ENCODE measurements at regions not wholly inside any gene's neighbourhood (a gene's known extent, or its start where the extent isn't known, plus 50 kb on each side); places are given as distances from the start of the nearest gene placed in this dataset.

DNA sequence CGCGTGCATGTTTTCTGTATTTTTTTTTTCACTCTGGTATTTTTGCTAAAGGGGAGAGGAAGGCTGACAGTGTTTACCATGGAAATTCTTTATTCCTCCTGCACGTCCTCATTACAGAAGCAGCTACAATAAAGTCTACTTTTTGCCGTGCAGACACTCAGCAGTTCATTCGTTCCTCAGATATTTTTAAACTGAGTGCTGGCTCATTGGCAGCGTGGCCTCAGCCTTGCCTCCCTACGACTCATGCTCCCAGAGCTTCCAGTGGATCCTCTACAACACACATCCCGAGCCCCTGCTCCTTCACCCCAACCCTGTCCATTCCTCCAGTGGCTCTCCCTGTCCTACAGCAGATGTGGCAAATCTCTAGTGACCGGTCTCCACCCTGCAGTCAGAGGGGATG lies 239.2 kb upstream of the ZMIZ1 start:
- no peak for DNase-seq (ENCODE audit: low read depth)

DNA sequence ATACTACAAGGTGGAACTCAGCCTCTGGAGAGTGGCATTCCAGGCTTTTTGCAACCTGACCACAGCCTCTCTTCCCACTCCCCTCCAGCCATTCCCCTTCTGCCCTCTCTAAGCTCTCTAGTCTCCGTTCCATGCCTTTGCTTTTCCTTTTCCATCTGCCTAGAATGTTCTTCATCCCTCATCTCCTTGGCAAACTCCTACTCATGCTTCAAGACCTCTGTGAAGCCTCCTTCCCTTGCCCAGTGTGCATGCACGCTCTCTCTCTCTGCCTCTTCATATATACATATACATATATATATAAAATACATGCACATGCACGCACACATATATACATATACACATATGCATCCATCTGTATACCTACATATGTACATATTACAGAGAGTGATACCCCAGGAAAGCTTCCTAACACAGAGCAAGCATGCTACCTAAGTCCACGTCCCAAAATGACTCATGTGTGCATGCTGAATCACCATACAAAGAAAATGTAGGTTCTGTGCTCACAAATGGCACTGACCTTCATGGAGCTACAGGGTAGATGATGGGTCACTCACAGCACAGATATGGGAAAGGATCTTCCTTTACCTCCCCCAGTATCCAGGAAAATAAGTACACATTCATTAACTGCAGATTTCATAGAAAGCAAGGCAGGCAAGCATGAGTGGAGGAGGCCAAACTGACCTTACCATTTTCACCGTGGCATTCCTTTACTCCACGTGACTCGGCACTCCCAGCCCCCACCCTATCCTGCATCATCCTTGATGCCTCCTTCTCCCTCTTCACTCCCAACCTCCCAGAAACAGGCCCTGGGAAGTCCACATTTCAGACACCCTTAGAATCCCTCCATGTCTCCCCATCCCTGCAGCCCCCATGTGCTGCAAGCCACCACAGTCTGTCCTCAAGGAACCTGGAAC lies 238.4 kb upstream of the ZMIZ1 start:
- DNase-seq (ENCODE audit: low read depth) = peak; percentile 53

DNA sequence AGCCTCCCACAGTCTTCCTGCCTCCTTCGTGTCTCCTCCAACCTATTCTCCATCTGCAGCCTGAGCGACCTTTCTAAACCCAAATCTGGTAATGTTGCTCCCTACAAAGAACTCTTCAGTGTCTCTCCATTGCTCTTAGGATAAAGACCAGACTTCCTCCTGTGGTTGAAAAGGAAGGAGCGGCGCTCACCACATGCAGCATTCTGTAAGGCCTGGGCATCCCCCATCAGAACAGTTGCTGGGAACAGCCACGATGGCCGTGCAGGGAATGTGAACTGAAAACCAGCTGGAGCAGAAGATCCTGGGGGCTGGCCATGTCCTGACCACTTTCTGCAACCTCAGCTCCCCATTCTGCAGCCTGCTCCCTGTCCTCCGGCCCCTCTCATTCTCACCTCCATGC lies 237.8 kb upstream of the ZMIZ1 start:
- peak; percentile 11 for DNase-seq (ENCODE audit: low read depth)

GRCh38 chr10:78831461-78831860 lies 237.3 kb upstream of the ZMIZ1 start:
- no peak for DNase-seq (ENCODE audit: low read depth)

DNA sequence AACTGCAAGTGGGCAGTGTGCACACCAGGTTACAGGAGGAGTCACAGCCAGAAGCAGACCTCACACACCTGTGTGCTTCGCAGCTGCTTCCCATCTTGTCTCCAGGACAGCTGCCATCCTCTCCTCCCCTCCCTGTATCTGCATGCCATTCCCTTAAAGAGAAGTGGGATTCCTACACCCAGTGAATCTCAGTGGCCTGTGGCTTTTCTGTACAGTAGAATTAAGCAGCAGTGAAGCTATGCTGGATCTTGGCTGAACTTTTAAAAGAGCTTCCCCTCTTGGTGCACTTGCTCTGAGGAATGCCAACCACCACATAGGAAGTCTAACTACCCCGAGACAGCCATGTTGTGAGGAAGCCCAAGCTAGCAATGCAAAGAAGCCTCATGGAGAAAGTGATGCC lies 236.5 kb upstream of the ZMIZ1 start:
- no peak for DNase-seq (ENCODE audit: low read depth)

- DNase-seq (ENCODE audit: low read depth) = no peak
These were observed 230.6 kb upstream of the ZMIZ1 start for GRCh38 chr10:78838141-78838657.

DNA sequence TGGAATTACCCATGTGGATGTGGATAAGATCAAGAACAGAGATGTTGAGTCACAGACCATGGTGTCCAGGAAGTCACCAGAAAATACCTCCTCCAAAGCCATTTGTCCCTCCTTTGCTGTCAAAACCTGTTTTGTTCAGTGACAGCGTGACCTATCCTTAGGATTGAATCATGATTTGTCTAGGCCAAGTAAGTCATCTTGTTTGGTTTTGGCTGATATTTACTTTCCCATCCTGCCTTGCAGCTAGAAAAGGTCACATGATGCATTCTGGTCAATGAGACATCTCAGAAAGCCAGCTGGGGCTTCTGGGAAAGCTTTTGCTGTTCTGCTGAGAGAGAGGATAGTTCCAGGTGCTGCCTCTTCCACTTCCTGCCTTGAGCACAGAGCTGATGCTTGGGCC lies 225.3 kb upstream of the ZMIZ1 start:
- no peak for DNase-seq (ENCODE audit: low read depth)

DNA sequence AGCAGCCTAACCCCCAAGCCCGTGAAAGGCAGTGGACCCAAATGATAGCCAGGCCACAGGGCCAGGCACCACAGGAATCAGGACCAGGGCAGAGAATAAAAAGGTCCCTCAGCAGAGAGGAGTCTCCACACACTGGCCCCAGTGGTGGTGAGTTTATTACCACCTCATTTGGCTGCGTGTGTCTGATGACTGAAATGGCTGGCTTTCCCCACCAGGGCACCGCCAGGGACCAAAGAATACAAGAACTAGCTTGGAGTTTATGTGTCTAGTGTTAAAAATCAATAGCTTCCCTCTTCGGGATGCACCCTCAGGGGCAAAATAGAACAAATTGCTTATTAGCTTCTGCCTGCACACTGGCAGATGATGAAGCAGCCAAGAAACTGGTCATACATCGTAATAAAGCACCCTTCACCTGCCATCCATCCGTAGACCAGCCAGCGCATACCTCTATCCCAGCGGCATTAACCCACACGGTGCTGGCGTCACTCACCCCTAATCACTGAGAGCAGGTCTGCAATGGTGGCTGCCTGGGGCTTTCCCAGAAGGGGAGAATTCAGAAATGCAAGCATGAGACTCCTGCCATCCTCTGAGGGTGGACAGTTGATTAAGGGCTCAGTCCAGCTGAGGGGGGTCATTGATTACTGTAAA lies 223.7 kb upstream of the ZMIZ1 start:
- DNase-seq (ENCODE audit: low read depth) = no peak

- no peak for DNase-seq (ENCODE audit: low read depth)
These were observed 222.7 kb upstream of the ZMIZ1 start for GRCh38 chr10:78846071-78846470.

- DNase-seq (ENCODE audit: low read depth) = no peak
These were observed 222.0 kb upstream of the ZMIZ1 start for GRCh38 chr10:78846760-78847159.

- DNase-seq (ENCODE audit: low read depth) = no peak
These were observed 221.3 kb upstream of the ZMIZ1 start for GRCh38 chr10:78847485-78847884.

GRCh38 chr10:78849115-78849514 lies 219.7 kb upstream of the ZMIZ1 start:
- no peak for DNase-seq (ENCODE audit: low read depth)

DNA sequence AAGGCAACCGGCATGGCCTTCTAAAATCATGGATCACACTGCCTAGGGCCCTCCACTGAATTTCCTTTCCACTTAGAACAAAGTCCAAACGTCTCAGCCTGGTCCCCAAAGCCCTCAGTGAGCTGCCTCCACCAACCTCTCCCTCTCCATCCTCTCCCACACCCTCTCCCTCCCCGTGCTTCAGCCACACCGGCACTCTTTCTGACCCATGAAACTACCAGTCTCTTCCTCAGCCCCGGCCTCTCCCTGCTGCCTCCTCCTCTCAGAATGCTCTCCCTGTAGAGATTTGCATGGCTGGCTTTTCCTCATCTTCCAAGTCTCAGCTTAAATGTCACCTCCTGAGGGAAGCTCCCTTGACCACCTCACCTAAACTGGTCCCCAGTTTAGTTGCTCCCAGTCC lies 219.0 kb upstream of the ZMIZ1 start:
- no peak for DNase-seq (ENCODE audit: low read depth)

- DNase-seq (ENCODE audit: low read depth) = no peak
These were observed 217.9 kb upstream of the ZMIZ1 start for GRCh38 chr10:78850644-78851435.

GRCh38 chr10:78851647-78852046 lies 217.1 kb upstream of the ZMIZ1 start:
- no peak for DNase-seq (ENCODE audit: low read depth)

DNA sequence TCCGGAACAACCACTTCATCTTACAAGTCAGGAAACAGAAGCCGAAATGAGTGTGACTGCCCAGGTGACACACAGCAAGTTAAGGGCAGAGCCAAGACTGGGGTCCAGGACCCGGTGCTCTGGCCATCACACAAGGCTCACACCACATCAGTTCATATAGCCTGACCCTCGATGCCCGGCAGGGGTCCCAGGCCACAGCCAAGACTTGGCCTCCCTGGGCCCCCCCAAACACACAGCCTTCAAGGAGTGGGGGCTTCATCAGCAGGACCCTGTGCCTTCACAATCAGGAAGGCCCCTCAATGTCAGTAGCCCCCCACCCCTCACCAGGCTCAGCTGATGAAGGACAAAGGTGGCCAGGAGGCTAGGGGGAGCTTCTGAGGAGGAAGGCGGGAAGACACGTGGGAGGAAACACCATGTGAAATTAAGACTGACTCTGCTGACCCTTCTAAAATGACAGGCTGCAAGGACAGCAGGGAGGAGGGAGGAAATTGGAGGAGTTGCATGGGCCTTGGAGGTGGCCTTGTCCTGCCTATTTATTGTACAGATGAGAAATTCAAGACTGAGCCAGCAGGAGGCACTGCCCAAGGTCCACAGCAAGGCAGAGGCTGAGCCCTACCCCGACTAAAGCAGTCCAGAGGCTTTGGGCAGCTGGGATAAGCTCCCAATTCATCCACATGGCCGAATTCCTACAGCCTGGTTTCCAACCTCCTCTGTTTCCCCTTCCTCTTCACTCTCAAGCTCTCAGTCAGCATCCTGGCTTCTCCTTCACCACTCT lies 216.1 kb upstream of the ZMIZ1 start:
- peak; percentile 30 for DNase-seq (ENCODE audit: low read depth)

DNA sequence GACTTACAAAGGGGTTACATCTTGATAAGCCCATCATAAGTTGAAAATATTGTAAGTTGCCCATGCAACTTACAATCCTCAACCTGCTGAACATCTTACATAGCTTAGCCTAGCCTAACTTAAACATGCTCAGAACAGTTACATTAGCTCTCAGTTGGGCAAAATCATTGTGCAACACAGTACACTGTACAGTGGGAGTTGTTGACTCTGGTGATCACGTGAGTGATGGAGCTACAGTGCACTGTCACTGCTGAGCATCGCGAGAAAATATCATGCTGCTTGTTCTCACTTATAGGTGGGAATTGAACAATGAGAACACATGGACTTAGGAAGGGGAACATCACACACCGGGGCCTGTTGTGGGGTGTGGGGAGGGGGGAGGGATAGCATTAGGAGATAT lies 214.9 kb upstream of the ZMIZ1 start:
- peak; percentile 69 for DNase-seq (ENCODE audit: low read depth)

- DNase-seq (ENCODE audit: low read depth) = no peak
These were observed 212.3 kb upstream of the ZMIZ1 start for GRCh38 chr10:78856421-78856820.

- DNase-seq (ENCODE audit: low read depth) = no peak
These were observed 211.6 kb upstream of the ZMIZ1 start for GRCh38 chr10:78857193-78857592.

DNA sequence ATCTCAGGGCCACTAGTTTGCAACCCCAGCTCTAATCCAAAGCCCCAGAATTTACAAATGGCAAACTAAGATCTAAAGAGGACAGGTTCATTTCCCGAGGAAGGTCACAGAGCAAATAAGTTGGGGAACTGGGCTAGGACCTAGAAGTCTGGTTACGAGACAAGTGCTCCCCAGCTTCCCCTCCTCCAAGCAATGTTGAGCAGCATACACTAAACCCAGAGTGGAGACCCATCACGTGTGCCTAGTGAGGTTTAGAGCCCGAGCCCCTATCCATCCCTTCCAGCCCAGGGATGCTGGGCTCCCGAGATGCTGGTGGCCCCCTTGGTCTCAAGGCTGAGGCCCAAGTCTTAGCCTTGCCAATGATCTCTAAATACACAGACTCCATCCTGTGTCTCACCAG lies 209.5 kb upstream of the ZMIZ1 start:
- DNase-seq (ENCODE audit: low read depth) = no peak

DNA sequence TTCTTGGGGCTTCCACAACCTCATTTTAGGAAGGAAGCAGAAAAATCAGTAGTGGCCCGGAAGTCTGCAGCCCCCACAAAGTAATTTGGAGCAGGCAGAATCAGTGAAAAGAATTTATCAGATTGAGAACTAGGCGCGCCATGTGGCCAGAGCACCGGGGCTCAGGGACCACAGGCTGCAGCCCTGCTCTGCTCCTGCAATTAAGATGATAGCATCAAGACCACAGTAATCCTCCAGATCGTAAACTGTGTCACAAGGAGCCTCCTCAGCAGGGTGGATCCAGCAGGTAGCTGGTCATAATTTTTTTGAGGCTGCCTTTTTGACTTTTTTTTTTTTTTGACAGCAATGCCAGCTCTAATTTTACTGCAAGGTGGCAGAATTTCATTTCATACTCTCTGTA lies 209.0 kb upstream of the ZMIZ1 start:
- DNase-seq (ENCODE audit: low read depth) = no peak
